Heart right ventricle (tissue), 16 donors: ENCODE measurements at regions not wholly inside any gene's neighbourhood (a gene's known extent, or its start where the extent isn't known, plus 50 kb on each side); places are given as distances from the start of the nearest gene placed in this dataset.

ENCODE experiments used
- ATAC-seq, 8 donors: fragments of 200-7000 bp; cut with Tn5 transposase; one replicate each; pipeline ENCODE4 v1.9.1; 2020; ENCODE audit warnings: mild to moderate bottlenecking in 8 of 8, moderate library complexity in 8 of 8, moderate number of reproducible peaks in 1 of 8
- DNase-seq, 2 donors: peaks; one replicate each; pipeline ENCODE4 v3.0.0-alpha.2; 2020
- H3K27ac ChIP-seq, 10 donors: fragments of 200-600 bp; sonication (generic) in 2 of 10; one replicate each; pipeline versions ENCODE4 v1.5.0 to v1.8.0; 2020 to 2022; ENCODE audit warnings: mild to moderate bottlenecking in 3 of 10
- H3K27me3 ChIP-seq, 7 donors: fragments of 200-600 bp; one replicate each; pipeline ENCODE4 v1.8.0; 2021 to 2022; ENCODE audit warnings: mild to moderate bottlenecking in 2 of 7
- H3K36me3 ChIP-seq, 9 donors: fragments of 200-600 bp; sonication (generic) in 1 of 9; one replicate each; pipeline versions ENCODE4 v1.5.0 to v1.8.0; 2020 to 2022; ENCODE audit warnings: mild to moderate bottlenecking in 2 of 9
- H3K4me1 ChIP-seq, 9 donors: fragments of 200-600 bp; sonication (generic) in 1 of 9; one replicate each; pipeline versions ENCODE4 v1.5.0 to v1.8.0; 2020 to 2022; ENCODE audit warnings: mild to moderate bottlenecking in 4 of 9
- H3K4me3 ChIP-seq, 10 donors: fragments of 200-600 bp; sonication (generic) in 2 of 10; one replicate each; pipeline versions ENCODE4 v1.5.0 to v1.8.0; 2020 to 2022; ENCODE audit warnings: mild to moderate bottlenecking in 7 of 10, moderate library complexity in 2 of 10
- H3K9me3 ChIP-seq, 11 donors: fragments of 200-600 bp in 10 of 11; sonication (generic) in 2 of 11; one replicate each; pipeline versions ENCODE4 v1.5.0 to v1.8.0; 2013 to 2022; ENCODE audit warnings: mild to moderate bottlenecking in 2 of 11, control low read depth in 1 of 11, moderate library complexity in 1 of 11
- WGBS, 2 donors: extraction: QIAGEN DNeasy Blood & Tissue Kit; methylation state at CpG; one replicate each; pipeline ENCODE4 v1.1.7; 2013; ENCODE audit warnings: inconsistent platforms in 1 of 2; 5-methylcytosine and 5-hydroxymethylcytosine counted together
- intact Hi-C, 10 donors: fragments of 100-400 bp; cut with DNase I; formaldehyde crosslinking; loops; one replicate each; pipeline versions ENCODE4 v1.11.1 to v1.14.2; 2022
- TF ChIP-seq, protein P1 (sequence below), 9 donors: fragments of 200-600 bp; sonication (generic) in 2 of 9; IDR thresholded peaks; one replicate each; pipeline versions ENCODE4 v1.5.0 to v1.8.0; 2021 to 2022; ENCODE audit warnings: antibody characterized with exemption in 9 of 9, mild to moderate bottlenecking in 5 of 9, moderate library complexity in 1 of 9
- donor health status: Arrhythmogenic right ventricular cardiomyopathy.
- donor health status: ischemic (EF 13 %, LVEDD 7.1; RV severe dilation, severe dysfunction).
- donor health status: healthy with polysubstance abuse.
- donor health status: DM: no; HTN: yes; CAD: no.
- donor health status: DM: no; HTN: no; CAD: no.
- donor health status: ischemic (EF 25% LVEDD 6.9; RV normal size, moderate dysfunction).
- donor health status: ischemic (EF 25% LVEDD 5.7; RV mildly dilated, moderate dysfunction).
- donor health status: healthy.
- donor health status: DM: yes; HTN: yes; CAD: no.
- donor health status: Ischemic cardiomyopathy.
- donor health status: ischemic (EF 35%, LVEDD 5.7; RV mildly dilated, moderate dysfunction).
- donor health status: nonischemic (EF 11% LVEDD 7.7; RV severe dilation, severe dysfunction).
- donor health status: DM: yes; HTN: yes; CAD: no.
- donor health status: PGD.
- donor health status: ischemic (EF 29% LVEDD 5.4; RV normal size, mild dysfunction).
- donor health status: nonischemic (EF 23%, LVEDD 6.1; RV moderate dilation, normal function).

GRCh38 chr5:164362835-164363234, 857.4 kb downstream of the MAT2B start:
- intact Hi-C loops = no loop called here
- Histone ChIP-seq H3K9me3 (no peaks in the 10 kb centered on the region), H3K27ac (no peak overlapping the region), H3K4me1 (no peaks in the 10 kb centered on the region), H3K4me3 (no peak overlapping the region), H3K36me3 (no peaks in the 10 kb centered on the region), H3K27me3 (no peaks in the 10 kb centered on the region)
- DNase-seq = no peak
- TF ChIP-seq, protein P1, sequence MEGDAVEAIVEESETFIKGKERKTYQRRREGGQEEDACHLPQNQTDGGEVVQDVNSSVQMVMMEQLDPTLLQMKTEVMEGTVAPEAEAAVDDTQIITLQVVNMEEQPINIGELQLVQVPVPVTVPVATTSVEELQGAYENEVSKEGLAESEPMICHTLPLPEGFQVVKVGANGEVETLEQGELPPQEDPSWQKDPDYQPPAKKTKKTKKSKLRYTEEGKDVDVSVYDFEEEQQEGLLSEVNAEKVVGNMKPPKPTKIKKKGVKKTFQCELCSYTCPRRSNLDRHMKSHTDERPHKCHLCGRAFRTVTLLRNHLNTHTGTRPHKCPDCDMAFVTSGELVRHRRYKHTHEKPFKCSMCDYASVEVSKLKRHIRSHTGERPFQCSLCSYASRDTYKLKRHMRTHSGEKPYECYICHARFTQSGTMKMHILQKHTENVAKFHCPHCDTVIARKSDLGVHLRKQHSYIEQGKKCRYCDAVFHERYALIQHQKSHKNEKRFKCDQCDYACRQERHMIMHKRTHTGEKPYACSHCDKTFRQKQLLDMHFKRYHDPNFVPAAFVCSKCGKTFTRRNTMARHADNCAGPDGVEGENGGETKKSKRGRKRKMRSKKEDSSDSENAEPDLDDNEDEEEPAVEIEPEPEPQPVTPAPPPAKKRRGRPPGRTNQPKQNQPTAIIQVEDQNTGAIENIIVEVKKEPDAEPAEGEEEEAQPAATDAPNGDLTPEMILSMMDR (IDR thresholded peaks at IDR 0.05) = no peak
- no peak for ATAC-seq

- ATAC-seq (no peak), DNase-seq (no peak)
- Histone ChIP-seq H3K4me1 (no peaks in the 10 kb centered on the region), H3K27me3 (no peaks in the 10 kb centered on the region), H3K27ac (no peak overlapping the region), H3K4me3 (no peak overlapping the region), H3K36me3 (no peaks in the 10 kb centered on the region), H3K9me3 (no peaks in the 10 kb centered on the region)
- intact Hi-C loops = no loop called here
- WGBS, 2 donors = 82 to 85% methylated on average over 7 of the region's 7 CpGs
- TF ChIP-seq, protein P1 (IDR thresholded peaks at IDR 0.05) = no peak
Observed at GRCh38 chr5:164364237-164365208, 859.1 kb downstream of the MAT2B start.

DNA sequence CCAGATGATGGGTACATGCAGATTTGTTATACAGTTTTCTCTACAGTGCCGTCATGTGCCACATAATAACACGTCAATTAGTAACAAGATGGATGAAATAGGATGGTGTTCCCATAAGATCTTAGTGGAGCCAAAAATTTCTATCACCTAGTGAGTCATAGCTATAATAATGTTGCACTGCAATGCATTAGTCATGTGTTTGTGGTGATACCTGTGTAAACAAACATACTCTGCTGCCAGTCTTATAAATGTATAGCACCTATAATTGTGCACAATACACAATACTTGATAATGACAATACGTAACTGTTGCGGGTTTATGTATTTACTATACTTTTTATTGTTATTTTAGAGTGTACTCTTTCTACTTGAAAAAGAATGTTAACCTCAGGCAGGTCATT, 865.4 kb downstream of the MAT2B start:
- Histone ChIP-seq H3K27ac (no peak overlapping the region), H3K27me3 (no peaks in the 10 kb centered on the region), H3K9me3 (no peaks in the 10 kb centered on the region), H3K36me3 (no peaks in the 10 kb centered on the region), H3K4me3 (no peak overlapping the region), H3K4me1 (no peaks in the 10 kb centered on the region)
- intact Hi-C loops = no loop called here
- 90 to 91% methylated on average over 4 of the region's 4 CpGs for whole genome bisulfite sequencing, 2 donors
- TF ChIP-seq, protein P1 (IDR thresholded peaks at IDR 0.05) = no peak
- DNase-seq (no peak), ATAC-seq (no peak)

DNA sequence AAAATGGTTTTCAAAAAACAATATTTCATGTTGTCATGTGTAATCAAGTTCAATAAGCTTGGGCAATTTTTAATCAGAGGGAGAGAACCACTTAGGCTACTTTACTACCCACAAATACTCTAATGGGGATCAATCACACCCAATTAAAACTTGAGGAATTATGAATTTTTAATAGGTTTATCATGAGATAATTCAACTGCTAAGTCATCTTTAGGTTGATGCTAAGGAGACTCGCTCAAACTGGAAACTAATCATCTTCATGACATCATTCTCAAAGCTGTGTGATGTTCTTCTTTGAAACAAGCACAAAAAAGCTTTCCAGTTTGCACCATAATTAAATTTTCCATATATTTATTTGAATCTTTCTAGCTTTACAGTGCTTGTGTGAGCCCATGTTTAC, 867.5 kb downstream of the MAT2B start:
- TF ChIP-seq, protein P1 (IDR thresholded peaks at IDR 0.05) = no peak
- Histone ChIP-seq H3K27ac (no peak overlapping the region), H3K9me3 (no peaks in the 10 kb centered on the region), H3K27me3 (no peaks in the 10 kb centered on the region), H3K4me1 (no peaks in the 10 kb centered on the region), H3K36me3 (no peaks in the 10 kb centered on the region), H3K4me3 (no peak overlapping the region)
- WGBS, 2 donors = 81 to 93% methylated on average over 1 of the region's 1 CpG
- ATAC-seq (no peak), DNase-seq (no peak)
- intact Hi-C loops = no loop called here
